Embryonic facial prominence (tissue), 1 donor: ENCODE measurements at regions not wholly inside any gene's neighbourhood (a gene's known extent, or its start where the extent isn't known, plus 50 kb on each side); places are given as distances from the start of the nearest gene placed in this dataset.

Experiments
- DNase-seq: peaks from one replicate; pipeline ENCODE4 v3.0.0-alpha.2; 2016; ENCODE audit errors: extremely low spot score

DNA sequence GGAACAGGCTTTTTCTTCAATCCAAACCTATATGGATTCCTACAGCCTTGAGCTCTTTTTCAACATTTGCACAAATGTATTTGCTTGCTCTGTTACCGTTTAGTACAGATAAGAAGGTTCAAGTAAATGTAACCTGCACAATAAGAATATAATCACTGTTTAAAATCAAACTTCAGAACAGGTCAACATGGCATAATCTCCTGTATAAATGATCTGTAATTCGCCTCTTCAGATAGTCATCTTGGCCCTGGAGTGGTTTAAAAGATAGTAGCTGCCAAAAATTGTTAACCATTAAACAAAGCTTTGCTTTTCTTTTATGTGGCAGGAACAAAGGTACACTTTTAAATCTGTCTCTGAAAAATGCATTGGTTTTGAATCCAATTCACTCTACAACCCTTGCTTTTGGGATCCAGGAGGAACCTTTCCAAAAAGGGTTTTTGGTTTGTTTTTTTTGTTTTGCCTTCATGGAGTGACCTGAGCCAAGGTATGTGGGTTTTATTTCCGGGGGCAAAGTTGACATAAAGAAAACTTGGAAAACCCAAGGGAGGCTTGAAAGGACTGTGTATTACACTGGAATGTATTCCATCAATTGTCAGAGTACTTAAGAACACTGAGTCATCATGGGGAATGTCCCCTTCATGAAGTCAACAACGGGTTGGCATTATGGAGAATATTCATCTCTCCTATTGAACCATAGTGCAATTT, 210.4 kb upstream of the HCCS start:
- DNase-seq: no peak

DNA sequence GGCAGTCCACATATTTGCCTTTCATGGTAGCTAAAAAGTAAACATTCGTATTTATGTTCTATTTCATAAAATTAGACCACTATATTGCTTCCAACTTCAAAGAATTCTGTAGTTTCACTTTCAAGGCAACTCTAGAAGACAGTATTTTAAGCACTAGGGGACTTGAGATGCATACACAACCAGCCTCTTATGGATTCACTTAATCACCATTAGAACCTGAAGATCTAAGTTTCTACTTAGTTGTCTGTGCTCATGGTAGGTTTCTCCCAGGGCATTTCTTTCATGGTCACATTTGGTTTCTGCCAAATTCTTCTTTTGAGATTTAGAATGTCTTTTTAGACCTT, 209.9 kb upstream of the HCCS start:
- no peak for DNase-seq

DNA sequence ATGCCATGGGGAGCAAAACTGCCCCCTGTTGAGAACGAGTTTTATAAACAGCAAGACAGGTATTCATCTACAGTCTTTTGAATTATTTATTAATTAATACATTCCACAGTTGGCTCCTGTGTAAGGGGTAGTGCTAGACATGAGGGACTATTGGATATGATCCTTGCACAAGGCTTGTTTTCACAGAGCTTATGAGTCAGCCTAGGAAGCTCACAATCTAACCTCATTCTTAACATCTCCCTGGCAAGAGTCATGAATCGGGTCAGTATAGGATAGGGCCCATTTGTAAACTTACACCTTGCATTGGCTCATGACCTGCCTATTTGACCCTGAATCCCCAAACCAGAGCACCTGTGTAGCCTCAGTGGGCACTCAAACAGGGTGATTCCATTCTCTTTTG, 209.1 kb upstream of the HCCS start:
- no peak for DNase-seq

DNA sequence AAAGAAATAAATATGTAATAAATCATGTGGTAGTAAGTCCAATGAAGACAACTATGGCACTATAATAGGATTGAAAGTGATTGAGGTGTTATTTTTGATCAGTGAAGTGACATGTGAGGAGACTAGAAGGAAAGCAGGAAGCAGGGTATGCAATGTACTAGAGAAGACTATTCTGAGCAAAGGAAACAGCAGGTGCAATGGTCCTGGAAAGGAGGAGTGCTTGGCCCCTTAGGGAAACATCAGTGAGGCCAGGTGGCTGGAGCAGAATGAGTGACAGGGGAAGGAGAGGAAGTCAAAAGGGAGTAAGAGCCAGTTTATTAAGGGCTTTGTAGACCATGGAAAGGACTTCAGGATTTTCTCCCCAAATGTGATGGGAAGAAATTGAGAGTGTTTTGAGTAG, 207.6 kb upstream of the HCCS start:
- DNase-seq: no peak

DNA sequence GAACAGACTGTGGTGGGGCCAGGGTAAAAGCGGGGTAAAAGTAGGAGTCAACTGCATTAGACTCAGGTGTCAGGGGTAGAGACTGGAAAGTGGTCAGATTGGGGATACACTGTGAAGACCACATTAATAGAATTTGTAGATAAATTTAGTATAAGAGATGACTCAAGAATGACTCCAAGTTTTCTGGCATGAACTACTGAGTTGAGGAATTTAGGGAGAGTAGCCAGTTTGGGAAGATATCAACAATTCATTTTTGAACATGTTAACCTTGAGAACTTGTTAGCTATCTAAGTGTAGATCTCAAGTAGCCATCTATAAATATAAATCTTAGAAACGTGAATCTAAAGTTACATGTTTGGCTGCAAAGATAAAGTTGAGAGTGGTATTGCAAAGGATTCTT, 206.9 kb upstream of the HCCS start:
- no peak for DNase-seq

DNA sequence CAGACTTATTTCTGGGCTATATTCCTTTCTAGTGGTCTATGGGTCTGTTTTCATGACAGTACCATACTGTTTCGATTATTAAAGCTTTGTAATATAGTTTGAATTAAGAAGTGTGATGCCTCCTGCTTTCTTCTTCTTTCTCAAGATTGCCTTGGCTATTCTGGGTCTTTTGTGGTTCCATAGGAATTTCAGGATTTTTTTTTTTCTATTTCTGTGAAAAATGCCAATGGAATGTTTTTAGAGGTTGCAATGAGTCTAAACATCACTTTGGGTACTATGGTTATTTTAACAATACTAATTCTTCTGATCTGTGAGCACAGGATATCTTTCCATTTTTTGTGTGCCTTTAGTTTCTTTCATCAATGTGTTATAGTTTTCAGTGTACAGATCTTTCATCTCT, 204.3 kb upstream of the HCCS start:
- no peak for DNase-seq

DNA sequence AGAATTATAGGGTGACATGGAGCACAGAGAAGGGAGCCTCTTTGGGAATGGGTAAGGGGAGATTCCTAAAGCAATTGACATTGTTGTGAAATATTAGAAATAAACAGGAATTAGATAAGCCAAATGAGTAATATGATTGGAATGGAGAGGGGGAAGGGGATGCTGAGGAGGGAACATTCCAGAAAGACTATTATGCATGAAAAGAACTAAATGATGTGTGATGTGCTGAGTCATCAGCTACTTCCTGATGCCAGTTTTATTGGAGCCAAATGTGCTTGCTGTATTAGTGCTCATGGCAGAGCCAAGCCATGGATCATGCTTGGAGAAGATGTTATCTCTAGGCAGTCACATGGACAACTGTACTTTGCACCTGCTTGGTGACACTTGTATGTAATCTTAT, 189.0 kb upstream of the HCCS start:
- DNase-seq: no peak

DNA sequence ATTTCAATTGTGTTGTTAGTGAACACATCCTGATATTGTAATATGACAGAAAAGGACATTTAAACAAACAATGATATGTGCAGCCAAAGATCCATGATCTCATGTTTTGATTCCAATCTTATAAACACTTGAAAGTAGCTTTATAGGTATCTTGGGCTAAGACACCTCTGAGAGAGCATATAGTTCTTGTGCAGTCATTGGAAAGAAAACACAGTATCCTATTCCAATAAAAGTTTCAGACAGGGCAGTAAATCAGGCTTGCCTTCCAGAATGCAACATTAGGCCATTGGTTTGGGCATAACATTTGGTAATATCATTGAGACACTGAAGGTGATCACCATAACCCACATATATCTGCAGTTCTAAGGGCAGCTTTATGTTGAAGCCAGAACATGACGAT, 188.3 kb upstream of the HCCS start:
- no peak for DNase-seq

DNA sequence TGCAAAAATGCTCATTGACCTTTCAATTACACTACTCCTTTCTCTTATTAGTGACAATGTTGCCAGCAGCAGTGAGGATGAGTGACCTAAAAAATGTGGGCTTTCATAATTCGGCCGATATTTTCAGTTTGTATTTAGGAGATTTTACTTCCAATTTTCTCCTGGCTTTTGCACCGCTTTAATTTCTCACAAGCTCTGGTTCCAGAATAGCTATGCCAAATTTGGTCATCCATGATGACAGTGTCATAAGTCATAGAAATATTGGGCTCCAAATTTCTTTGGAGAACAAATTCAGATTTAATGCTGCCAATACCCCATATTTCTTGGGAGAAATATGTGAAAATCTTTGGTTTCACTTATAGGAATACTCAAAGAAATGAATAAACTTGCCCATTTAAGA, 187.7 kb upstream of the HCCS start:
- DNase-seq: no peak

DNA sequence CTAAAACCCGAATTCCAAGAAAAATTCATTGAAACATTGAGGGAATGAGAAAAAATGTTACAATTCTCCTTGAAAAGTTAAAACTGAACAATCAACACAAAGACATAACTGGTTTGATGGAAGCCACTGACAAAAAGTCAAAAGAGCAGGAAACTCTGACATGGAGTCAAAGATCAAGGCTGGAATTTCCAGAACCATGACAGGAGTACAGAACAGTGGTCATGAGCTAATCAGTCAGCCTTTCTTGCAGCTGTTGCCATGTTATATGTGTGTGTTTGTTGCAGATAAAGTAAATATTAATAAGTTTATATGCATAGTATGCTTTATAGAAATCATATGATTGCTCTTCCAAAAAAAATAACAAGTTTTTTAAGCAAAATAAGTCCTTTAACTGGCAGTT, 184.7 kb upstream of the HCCS start:
- DNase-seq: no peak

DNA sequence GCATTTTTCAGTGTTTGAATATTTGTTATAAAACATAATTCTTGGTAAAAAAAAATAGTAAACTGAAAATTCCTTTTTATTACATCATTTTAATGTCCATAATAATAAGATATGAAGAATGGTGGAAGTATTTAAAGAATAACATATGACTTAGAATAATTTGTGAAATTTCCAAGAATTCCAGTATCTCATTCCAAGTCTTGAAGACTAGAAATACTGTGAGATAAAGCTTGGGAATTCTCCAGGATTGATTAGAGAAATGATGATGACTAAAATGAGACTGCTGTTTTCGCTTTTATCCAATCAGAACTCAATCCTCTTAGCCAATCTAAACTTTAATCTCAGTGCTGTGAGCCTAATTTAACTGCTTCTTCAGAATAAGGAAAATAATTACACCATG, 184.2 kb upstream of the HCCS start:
- DNase-seq: no peak

DNA sequence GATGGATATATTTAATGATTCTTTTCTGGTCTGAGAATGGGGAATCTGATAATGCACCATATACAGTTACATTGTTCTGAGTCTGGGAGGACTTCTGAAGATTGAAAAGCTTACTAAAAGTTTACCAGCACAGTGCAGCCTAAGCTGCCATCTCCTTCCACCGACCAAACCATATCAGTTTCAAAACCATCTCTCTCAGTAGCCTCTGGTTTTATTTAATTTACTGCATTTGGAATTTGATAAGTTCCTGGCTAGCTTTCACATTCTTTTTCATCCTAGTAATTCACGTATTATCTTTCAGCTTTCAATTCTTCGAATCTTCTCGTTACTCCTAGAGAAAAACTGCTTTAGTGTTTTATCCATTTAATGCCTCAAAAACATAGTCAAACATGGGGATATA, 181.4 kb upstream of the HCCS start:
- DNase-seq: no peak

DNA sequence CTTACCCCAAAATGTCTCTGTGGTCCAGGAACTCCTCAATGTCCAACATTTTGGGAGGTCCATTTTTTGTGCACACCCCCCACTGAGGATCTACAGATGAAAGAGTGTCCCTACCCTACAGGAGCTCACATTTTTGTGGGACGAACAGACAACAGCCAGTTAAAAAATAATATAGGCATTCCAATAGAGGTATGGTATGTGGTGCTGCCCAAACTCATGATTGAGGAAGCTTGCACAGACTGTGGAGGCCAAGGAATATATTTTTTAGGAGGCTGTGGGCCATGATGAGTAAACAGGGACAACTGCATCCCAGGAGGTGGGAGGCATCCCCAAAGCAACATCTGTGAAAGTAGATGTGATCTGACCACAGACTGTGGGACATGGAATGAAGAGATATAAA, 181.0 kb upstream of the HCCS start:
- no peak for DNase-seq

DNA sequence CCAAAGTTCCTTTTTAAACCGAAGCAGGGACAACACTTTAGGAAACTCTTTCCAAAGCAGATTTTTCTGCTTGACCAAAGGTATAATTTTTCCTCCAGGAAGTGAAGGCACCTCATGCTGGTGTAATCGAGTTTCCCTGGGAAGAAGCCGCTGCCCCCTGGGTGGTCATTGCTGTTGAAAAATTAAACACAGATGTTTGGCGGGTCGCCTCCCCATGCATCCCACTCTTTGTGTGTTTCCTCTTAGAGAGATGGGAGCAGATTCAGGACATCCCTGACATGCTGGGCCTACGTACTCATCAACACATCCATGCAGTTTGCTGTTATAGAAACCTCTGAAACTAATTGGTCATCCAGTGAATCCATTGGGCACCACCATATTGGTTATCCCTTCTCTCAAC, 179.2 kb upstream of the HCCS start:
- DNase-seq: no peak

DNA sequence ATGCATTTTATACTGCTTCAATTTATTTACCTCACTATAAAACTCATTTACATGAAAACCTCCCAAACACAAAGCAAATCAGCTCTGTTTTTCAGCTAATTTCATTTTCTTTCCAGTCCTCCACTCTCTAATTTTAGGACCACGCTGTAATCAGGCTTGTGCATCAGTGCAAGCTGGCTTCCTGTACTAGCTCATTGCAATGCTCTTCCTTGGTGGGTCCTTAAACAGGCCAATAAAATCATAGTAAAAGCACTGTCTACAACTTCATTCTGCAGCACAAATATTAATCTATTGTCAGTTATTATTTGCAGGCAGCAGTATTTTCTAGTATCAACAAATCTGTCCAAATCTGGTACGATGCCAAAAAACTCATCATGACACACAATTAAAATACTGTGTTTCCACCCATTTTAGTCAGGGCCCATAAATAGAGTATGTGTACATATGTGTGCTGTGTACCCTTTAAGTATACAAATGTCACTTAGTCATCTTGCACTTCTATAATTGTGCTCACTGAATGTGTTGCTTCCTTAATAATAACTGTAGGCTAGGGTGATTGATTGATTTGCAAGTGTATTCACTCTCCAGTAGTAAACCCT, 178.2 kb upstream of the HCCS start:
- no peak for DNase-seq

DNA sequence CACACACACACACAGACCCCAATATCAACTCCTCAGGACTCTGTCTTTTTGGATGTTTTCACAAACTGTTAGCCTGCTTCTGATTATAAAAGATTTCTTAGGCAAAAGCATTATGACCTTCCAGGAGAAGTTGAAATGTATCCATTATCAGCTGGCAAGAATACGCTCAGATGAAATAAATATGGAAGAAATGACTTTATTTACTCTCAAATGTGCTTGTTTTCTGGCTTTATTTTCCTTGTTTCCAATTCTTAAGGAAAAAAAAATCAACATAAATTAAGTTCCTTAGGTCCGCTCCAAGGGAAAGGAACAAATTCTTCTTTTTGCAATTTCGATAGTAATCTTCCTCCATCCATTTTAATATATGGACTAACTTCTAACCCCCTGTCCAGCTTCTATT, 175.6 kb upstream of the HCCS start:
- DNase-seq: no peak

DNA sequence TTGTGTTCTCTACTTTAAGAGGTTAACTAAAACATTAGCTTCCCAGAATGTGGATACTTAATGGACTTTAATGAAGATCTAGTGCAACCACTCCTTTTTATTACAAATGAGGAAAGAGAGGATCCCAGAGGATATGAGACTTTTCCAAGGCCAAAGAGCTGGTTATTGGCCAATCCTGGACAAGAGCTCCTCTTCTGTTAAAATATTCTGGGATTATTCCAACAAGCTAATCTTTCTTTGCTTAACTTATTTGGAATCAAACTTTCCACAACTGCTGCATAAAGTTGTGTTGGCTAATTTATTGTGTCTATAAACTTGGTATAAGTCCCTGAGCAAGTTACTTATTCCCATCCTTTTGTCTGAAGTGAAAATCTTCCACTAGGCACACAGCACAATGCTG, 174.2 kb upstream of the HCCS start:
- no peak for DNase-seq

DNA sequence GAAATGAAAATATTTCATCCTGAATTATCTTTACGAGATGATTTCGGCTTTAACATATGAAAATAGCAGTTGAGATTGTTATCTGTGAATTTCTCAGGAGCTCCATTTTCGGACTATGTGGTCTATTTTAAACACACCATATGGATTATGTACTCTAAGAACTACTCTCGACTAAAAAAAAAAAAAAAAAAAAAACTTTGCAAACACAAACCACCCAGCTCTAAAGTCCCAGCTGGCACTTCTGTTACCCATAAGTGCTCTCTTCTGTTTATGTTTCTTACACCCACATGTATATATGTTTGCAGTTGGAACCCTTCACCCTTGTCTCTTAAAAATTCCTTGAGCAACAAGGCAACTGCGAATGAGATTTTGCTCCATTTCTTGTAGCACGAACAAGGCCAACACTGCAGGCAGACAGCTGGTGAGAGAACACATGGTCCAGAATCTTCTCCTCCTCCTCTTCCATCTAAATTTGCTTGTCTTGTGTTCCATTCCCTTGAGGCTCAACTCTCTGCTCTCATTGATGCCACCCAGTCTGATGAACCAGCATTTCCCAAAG, 172.7 kb upstream of the HCCS start:
- DNase-seq: no peak

DNA sequence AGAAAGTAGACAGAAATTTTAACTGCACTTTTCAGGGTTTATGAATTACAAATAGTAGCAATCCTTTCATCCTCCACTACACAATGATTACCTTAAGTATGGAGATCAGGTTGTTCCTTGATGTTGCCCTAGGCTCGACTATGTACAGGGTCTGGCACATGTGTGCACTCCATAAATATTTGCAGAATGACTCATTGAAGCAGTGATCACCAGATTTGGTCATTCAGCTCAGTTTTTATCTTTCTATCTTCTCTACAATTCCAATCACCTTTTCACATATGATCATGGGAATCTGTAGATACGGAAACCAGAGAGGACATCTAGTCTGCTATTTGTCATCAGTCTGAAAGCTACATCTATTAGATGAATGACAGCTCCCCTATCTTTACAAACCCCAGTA, 171.7 kb upstream of the HCCS start:
- DNase-seq: no peak

DNA sequence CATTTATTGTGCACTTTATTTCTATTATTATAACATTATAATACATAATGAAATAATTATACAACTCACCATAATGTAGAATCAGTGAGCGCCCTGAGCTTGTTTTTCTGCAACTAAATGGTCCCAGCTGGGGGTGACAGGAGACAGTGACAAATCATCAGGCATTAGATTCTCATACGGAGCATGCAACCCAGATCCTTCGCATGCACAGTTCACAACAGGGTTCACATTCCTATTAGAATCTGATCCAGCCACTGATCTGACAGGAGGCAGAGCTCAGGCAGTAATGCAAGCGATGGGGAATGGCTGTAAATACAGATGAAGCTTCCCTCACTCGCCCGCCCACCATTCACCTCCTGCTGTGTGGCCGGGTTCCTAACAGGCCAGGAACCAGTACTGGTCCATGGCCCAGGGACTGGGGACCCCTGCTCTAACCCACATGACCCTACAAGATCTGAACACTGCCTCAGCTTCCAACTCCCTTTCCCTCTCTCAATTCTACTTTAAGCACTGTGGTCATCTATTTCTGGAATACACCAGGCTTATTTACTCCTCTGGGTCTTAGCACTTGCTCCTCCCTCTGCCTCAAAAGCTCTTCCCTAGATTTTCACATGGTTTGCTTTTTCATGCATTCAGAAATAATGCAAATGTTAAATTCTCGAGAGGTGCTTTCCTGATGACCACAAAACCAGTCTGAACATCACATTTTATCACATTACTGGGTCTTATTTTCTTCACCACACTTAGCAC, 166.8 kb upstream of the HCCS start:
- DNase-seq: no peak

DNA sequence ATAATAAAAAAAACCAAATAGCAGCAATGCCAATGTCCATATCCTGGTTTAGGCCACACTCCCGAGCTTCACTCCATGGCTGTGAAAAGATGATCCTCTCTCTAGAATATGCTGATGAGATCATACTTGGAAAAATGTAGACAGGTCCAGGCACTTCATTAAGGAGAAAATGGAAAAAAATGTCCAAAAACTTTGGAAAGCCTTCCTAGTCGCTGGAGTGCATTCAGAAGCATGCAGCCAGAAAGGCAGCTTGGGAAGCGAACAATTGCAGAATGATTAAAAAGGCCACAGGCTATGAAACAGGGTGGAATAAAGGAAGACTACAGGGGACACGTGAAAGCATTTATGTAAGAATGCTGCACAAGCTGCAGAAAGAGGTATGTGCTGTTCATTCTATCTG, 165.6 kb upstream of the HCCS start:
- DNase-seq: no peak

DNA sequence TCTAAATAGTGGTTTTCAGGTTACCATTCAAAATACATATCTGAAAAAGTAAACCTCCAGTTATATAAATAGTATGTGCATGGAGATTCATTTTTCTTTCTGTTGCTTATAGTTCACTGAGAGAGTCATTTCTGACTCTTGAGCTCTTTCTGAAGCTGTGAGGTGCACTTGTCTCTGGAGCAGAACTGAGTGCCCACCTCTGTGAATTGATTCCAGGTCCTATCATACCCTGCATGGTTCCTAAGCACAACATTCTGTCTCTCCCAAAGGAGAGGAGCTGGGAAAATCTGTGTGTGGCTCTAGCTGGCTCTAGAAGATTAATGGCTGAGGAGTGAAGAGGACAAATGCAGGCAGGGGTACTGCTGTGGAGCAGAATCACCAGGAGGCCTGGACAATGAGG, 161.6 kb upstream of the HCCS start:
- DNase-seq: no peak

DNA sequence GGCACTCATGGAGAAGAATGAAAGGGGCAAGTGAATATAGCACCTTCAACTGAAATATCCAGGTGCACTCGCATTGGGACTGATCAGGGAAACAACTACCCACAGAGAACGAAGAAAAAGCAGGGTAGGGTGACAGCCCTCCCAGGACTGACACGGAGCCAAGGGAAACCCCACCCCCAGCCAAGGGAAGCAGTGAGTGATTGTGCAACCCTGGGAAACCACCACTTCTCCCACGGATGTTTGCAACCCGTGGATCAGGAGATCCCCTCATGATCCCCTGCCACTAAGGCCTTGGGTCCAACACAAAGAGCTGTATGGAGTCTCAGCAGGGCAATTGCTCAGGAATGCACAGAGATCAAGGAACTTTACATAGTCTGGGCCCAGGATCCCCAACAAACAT, 158.5 kb upstream of the HCCS start:
- DNase-seq: no peak
